Neural cell (in vitro differentiated cells): ENCODE measurements at regions not wholly inside any gene's neighbourhood (a gene's known extent, or its start where the extent isn't known, plus 50 kb on each side); places are given as distances from the start of the nearest gene placed in this dataset.

Experiments
- H2AFZ ChIP-seq: fragments of 200-600, 300-800 bp; sonication (generic), shearing (Covaris generic); 2 replicates; pipeline ENCODE4 v1.6.0; 2014; ENCODE audit warnings: low read depth, mild to moderate bottlenecking, antibody characterized with exemption, low read length, moderate library complexity
- H3F3A ChIP-seq: fragments of 200-600 bp; shearing (Covaris generic); 2 replicates; pipeline ENCODE4 v1.6.1; 2016; ENCODE audit warnings: mild to moderate bottlenecking, moderate library complexity, mixed read lengths, antibody characterized with exemption, low read length; ENCODE audit not compliant: insufficient read depth, poor library complexity, severe bottlenecking
- H3K27ac ChIP-seq: fragments of 200-600, 300-800 bp; sonication (generic), shearing (Covaris generic); 2 replicates; pipeline ENCODE4 v1.5.1; 2014; ENCODE audit warnings: mild to moderate bottlenecking, low read length, moderate library complexity
- H3K27me3 ChIP-seq: fragments of 300-800, 200-600 bp; sonication (generic), shearing (Covaris generic); 2 replicates; pipeline ENCODE4 v1.6.0; 2014; ENCODE audit warnings: mild to moderate bottlenecking, low read depth, low read length, moderate library complexity; ENCODE audit not compliant: insufficient read depth
- H3K36me3 ChIP-seq: fragments of 300-800, 200-600 bp; sonication (generic), shearing (Covaris generic); 2 replicates; pipeline ENCODE4 v1.5.1; 2014; ENCODE audit warnings: mild to moderate bottlenecking, antibody characterized with exemption, low read length, moderate library complexity; ENCODE audit not compliant: insufficient read depth
- H3K4me2 ChIP-seq: fragments of 300-800, 200-600 bp; sonication (generic), shearing (Covaris generic); 2 replicates; pipeline ENCODE4 v1.6.0; 2014; ENCODE audit warnings: mild to moderate bottlenecking, low read length
- H3K4me3 ChIP-seq: fragments of 300-800, 200-600 bp; sonication (generic), shearing (Covaris generic); 2 replicates; pipeline ENCODE4 v1.5.1; 2014; ENCODE audit warnings: mild to moderate bottlenecking, low read length, moderate library complexity
- H3K79me2 ChIP-seq: fragments of 200-600 bp; shearing (Covaris generic); replicated peaks from 2 replicates; pipeline ENCODE4 v1.6.0; 2014; ENCODE audit warnings: mild to moderate bottlenecking, low read length, moderate library complexity; ENCODE audit not compliant: insufficient read depth
- H3K9ac ChIP-seq: fragments of 300-800, 200-600 bp; sonication (generic), shearing (Covaris generic); 2 replicates; pipeline ENCODE4 v1.6.1; 2016; ENCODE audit warnings: mild to moderate bottlenecking, low read length, mixed read lengths
- H3K9me2 ChIP-seq: fragments of 200-600 bp; shearing (Covaris generic); 2 replicates; pipeline ENCODE4 v1.6.1; 2016; ENCODE audit warnings: mild to moderate bottlenecking, low read length, mixed read lengths; ENCODE audit not compliant: insufficient read depth
- H3K9me3 ChIP-seq: fragments of 200-600, 300-800 bp; sonication (generic), shearing (Covaris generic); 2 replicates; pipeline ENCODE4 v1.6.1; 2016; ENCODE audit warnings: mild to moderate bottlenecking, mixed run types, low read length, moderate library complexity, mixed read lengths
- H4K20me1 ChIP-seq: fragments of 200-600 bp; shearing (Covaris generic); 2 replicates; pipeline ENCODE4 v1.6.1; 2016; ENCODE audit warnings: mild to moderate bottlenecking, mixed run types; ENCODE audit not compliant: insufficient read depth
- EP300 ChIP-seq: fragments of 450-650 bp; conservative IDR thresholded peaks from 2 replicates; pipeline ENCODE4 v1.6.1; 2014; ENCODE audit warnings: antibody characterized with exemption, mild to moderate bottlenecking, moderate library complexity; ENCODE audit not compliant: poor library complexity, severe bottlenecking
- EZH2 ChIP-seq: fragments of 200-600, 300-800 bp; shearing (Covaris generic), sonication (generic); IDR thresholded peaks from 2 replicates; pipeline ENCODE4 v1.6.1; 2014; ENCODE audit warnings: antibody characterized with exemption, low read length, borderline replicate concordance, mild to moderate bottlenecking; ENCODE audit not compliant: insufficient read depth, poor library complexity, severe bottlenecking
- MXI1 ChIP-seq: fragments of 450-650 bp; conservative IDR thresholded peaks from 2 replicates; pipeline ENCODE4 v1.6.1; 2014; ENCODE audit warnings: antibody characterized with exemption, mild to moderate bottlenecking; ENCODE audit not compliant: poor library complexity, severe bottlenecking
- POLR2AphosphoS5 ChIP-seq: IDR thresholded peaks from 2 replicates; pipeline ENCODE4 v1.6.1; 2012
- RAD21 ChIP-seq: fragments of 450-650 bp; conservative IDR thresholded peaks from 2 replicates; pipeline ENCODE4 v1.6.1; 2014; ENCODE audit warnings: antibody characterized with exemption, mild to moderate bottlenecking, moderate library complexity
- SMC3 ChIP-seq: fragments of 450-650 bp; conservative IDR thresholded peaks from 2 replicates; pipeline ENCODE4 v1.6.1; 2014; ENCODE audit warnings: antibody characterized with exemption, mild to moderate bottlenecking, moderate library complexity; ENCODE audit not compliant: poor library complexity
- TAF1 ChIP-seq: IDR thresholded peaks from 2 replicates; pipeline ENCODE4 v1.6.1; 2012; ENCODE audit warnings: low read depth
- TF ChIP-seq, protein P1 (sequence below): IDR thresholded peaks from 2 replicates; pipeline ENCODE4 v1.6.1; 2012; ENCODE audit warnings: borderline replicate concordance
- TF ChIP-seq, protein P2 (sequence below): fragments of 450-650 bp; IDR thresholded peaks from 2 replicates; pipeline ENCODE4 v1.5.1; 2014; ENCODE audit warnings: antibody characterized with exemption, mild to moderate bottlenecking, moderate library complexity; ENCODE audit not compliant: poor library complexity, severe bottlenecking

DNA sequence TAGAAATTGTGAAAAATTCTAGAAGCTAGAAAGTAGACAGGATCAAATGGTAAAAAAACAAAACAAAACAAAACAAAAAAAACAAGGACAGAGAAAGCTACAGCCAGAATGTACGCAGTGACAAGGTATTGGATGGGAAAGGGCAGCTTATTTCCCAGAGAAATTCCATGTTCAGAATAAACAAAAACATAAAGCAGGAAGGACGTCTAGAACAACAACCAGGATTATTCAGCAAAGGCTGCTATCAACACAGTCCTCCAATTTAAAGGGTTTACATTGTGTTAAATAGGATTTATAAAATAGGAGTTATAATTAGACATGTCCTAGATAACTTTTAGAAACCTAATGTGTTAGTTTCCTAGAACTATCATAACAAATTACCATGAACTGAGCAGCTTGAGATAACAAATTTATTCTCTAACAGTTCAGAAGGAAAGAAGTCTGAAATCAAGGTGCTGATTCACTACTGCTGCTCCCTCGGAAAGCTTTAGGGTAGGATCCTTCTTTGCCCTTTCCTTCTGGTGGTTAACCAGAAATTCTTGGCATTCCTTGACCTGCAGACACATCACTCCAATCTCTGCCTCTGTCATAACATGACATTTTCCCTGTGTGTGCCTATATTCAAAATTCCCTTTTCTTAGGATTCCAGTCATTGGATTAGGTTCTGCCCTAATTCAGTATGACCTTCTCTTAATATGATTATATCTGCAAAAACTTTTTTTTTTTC is 175.6 kb downstream of the SNCA start:
- Histone ChIP-seq H3K9me3 (no peaks in the 10 kb centered on the region), H2AFZ (no peak overlapping the region), H3K9me2 (no peaks in the 10 kb centered on the region), H3K79me2 (no peaks in the 10 kb centered on the region), H4K20me1 (no peaks in the 10 kb centered on the region), H3K9ac (no peak overlapping the region), H3K4me3 (no peak overlapping the region), H3K27me3 (no peaks in the 10 kb centered on the region), H3K27ac (no peak overlapping the region), H3K36me3 (no peaks in the 10 kb centered on the region), H3K4me2 (no peak overlapping the region), H3F3A (no peaks in the 10 kb centered on the region)
- TF ChIP-seq POLR2AphosphoS5 (no peak), SMC3 (no peak), EZH2 (no peak), RAD21 (no peak), MXI1 (no peak), TAF1 (no peak), EP300 (no peak)
- TF ChIP-seq, protein P1, sequence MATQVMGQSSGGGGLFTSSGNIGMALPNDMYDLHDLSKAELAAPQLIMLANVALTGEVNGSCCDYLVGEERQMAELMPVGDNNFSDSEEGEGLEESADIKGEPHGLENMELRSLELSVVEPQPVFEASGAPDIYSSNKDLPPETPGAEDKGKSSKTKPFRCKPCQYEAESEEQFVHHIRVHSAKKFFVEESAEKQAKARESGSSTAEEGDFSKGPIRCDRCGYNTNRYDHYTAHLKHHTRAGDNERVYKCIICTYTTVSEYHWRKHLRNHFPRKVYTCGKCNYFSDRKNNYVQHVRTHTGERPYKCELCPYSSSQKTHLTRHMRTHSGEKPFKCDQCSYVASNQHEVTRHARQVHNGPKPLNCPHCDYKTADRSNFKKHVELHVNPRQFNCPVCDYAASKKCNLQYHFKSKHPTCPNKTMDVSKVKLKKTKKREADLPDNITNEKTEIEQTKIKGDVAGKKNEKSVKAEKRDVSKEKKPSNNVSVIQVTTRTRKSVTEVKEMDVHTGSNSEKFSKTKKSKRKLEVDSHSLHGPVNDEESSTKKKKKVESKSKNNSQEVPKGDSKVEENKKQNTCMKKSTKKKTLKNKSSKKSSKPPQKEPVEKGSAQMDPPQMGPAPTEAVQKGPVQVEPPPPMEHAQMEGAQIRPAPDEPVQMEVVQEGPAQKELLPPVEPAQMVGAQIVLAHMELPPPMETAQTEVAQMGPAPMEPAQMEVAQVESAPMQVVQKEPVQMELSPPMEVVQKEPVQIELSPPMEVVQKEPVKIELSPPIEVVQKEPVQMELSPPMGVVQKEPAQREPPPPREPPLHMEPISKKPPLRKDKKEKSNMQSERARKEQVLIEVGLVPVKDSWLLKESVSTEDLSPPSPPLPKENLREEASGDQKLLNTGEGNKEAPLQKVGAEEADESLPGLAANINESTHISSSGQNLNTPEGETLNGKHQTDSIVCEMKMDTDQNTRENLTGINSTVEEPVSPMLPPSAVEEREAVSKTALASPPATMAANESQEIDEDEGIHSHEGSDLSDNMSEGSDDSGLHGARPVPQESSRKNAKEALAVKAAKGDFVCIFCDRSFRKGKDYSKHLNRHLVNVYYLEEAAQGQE, result no peak
- TF ChIP-seq, protein P2, sequence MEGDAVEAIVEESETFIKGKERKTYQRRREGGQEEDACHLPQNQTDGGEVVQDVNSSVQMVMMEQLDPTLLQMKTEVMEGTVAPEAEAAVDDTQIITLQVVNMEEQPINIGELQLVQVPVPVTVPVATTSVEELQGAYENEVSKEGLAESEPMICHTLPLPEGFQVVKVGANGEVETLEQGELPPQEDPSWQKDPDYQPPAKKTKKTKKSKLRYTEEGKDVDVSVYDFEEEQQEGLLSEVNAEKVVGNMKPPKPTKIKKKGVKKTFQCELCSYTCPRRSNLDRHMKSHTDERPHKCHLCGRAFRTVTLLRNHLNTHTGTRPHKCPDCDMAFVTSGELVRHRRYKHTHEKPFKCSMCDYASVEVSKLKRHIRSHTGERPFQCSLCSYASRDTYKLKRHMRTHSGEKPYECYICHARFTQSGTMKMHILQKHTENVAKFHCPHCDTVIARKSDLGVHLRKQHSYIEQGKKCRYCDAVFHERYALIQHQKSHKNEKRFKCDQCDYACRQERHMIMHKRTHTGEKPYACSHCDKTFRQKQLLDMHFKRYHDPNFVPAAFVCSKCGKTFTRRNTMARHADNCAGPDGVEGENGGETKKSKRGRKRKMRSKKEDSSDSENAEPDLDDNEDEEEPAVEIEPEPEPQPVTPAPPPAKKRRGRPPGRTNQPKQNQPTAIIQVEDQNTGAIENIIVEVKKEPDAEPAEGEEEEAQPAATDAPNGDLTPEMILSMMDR, result no peak

DNA sequence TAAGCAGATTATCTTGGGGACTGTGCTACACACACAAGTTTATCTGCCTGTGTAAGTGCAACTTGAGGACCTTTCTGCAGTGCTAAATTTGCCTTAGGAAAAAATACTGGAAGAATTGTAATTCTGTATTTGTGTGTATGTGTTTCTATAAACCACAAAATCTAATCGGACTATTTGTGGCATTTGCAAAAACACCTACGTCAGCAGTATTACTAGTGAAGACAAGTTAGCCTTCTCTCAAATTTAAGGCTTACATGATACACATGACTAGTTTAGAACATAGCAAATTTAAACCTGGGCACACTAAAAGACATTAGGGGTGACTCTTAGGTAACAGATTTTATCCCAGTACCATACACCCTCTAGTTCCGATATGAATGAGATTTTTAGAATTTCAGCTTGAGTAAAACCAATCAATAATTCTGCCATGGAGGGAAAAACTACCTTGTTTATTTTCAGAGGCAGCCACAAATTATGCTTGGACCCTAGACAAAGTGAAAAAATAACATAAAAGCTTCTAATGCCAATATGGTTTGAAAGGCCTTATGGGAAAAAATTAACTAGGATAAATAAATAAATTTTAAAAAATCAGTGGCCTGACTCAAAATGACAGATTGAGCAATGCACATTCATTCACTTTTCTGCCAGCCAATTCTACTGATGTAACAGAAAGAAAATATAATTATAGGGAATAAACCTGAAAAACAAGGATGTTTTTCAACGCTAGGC is 176.4 kb downstream of the SNCA start:
- Histone ChIP-seq H3K9me3 (no peaks in the 10 kb centered on the region), H3K79me2 (no peaks in the 10 kb centered on the region), H3K4me2 (no peak overlapping the region), H4K20me1 (no peaks in the 10 kb centered on the region), H3K4me3 (no peak overlapping the region), H3K27me3 (no peaks in the 10 kb centered on the region), H3K9ac (no peak overlapping the region), H3K9me2 (no peaks in the 10 kb centered on the region), H3K27ac (no peak overlapping the region), H3F3A (no peaks in the 10 kb centered on the region), H3K36me3 (no peaks in the 10 kb centered on the region), H2AFZ (no peak overlapping the region)
- TF ChIP-seq, protein P2, result no peak
- TF ChIP-seq RAD21, result no peak
- no peak for TF ChIP-seq TAF1
- TF ChIP-seq POLR2AphosphoS5, result no peak
- TF ChIP-seq SMC3, result no peak
- TF ChIP-seq EP300, result no peak
- TF ChIP-seq MXI1, result no peak
- TF ChIP-seq, protein P1, result no peak
- no peak for TF ChIP-seq EZH2
